SJCRH30 (cell line): ENCODE measurements at regions not wholly inside any gene's neighbourhood (a gene's known extent, or its start where the extent isn't known, plus 50 kb on each side); places are given as distances from the start of the nearest gene placed in this dataset.
"Not testable (repeated sequence)": the region's sequence is repeated elsewhere in the genome, so short reads cannot be mapped to it uniquely, and the experiment has no call there.

Source experiments
- DNase-seq, 2 experiments: peaks; one replicate each; pipeline ENCODE4 v3.0.0-alpha.2; 2015 to 2020
- H3K27ac ChIP-seq: fragments of 250-450 bp; sonication (Bioruptor Pico); 2 replicates; pipeline ENCODE4 v1.5.1; 2020; ENCODE audit warnings: mild to moderate bottlenecking, moderate library complexity
- H3K27me3 ChIP-seq: fragments of 250-450 bp; sonication (Bioruptor Pico); 2 replicates; pipeline ENCODE4 v1.5.1; 2020; ENCODE audit warnings: mild to moderate bottlenecking, moderate library complexity
- H3K36me3 ChIP-seq: fragments of 250-450 bp; sonication (Bioruptor Pico); 2 replicates; pipeline ENCODE4 v1.5.1; 2020; ENCODE audit warnings: mild to moderate bottlenecking, moderate library complexity
- H3K4me1 ChIP-seq: fragments of 250-450 bp; sonication (Bioruptor Pico); 2 replicates; pipeline ENCODE4 v1.5.1; 2020; ENCODE audit warnings: mild to moderate bottlenecking, moderate library complexity
- H3K4me3 ChIP-seq: fragments of 250-450 bp; sonication (Bioruptor Pico); 2 replicates; pipeline ENCODE4 v1.5.1; 2020; ENCODE audit warnings: mild to moderate bottlenecking, moderate library complexity
- H3K9me3 ChIP-seq: fragments of 250-450 bp; sonication (Bioruptor Pico); replicated peaks from 2 replicates; pipeline ENCODE4 v1.5.1; 2020; ENCODE audit warnings: mild to moderate bottlenecking, moderate library complexity

GRCh38 chr2:8345200-8345599, 336.7 kb upstream of the ID2 start:
- H3K27ac ChIP-seq = no peak overlapping the region
- peaks cover 3% of the 10 kb centered on the region; the same call in 1 of the 2 replicates for H3K27me3 ChIP-seq
- H3K9me3 ChIP-seq = no peaks in the 10 kb centered on the region
- H3K4me3 ChIP-seq = no peak overlapping the region
- DNase-seq = no peak
- no peaks in the 10 kb centered on the region for H3K36me3 ChIP-seq
- no peaks in the 10 kb centered on the region for H3K4me1 ChIP-seq

GRCh38 chr2:8346208-8346607, 335.6 kb upstream of the ID2 start:
- H3K4me3 ChIP-seq = no peak overlapping the region
- DNase-seq = no peak
- no peaks in the 10 kb centered on the region for H3K4me1 ChIP-seq
- H3K27ac ChIP-seq = no peak overlapping the region
- H3K27me3 ChIP-seq = peaks cover 3% of the 10 kb centered on the region; the same call in 1 of the 2 replicates
- H3K9me3 ChIP-seq = no peaks in the 10 kb centered on the region
- H3K36me3 ChIP-seq = no peaks in the 10 kb centered on the region

GRCh38 chr2:8346706-8347430, 335.0 kb upstream of the ID2 start:
- DNase-seq = no peak
- Histone ChIP-seq H3K4me3 (no peak overlapping the region), H3K36me3 (no peaks in the 10 kb centered on the region), H3K9me3 (no peaks in the 10 kb centered on the region), H3K27me3 (peaks cover 9% of the 10 kb centered on the region; the same call in 1 of the 2 replicates), H3K4me1 (no peaks in the 10 kb centered on the region), H3K27ac (no peak overlapping the region)

- H3K4me1 ChIP-seq, H3K36me3 ChIP-seq, H3K27me3 ChIP-seq, H3K27ac ChIP-seq, H3K9me3 ChIP-seq, H3K4me3 ChIP-seq, DNase-seq: not testable (repeated sequence)
Observed at GRCh38 chr2:8348911-8349310, 332.9 kb upstream of the ID2 start.

- Histone ChIP-seq H3K27ac (no peak overlapping the region), H3K36me3 (no peaks in the 10 kb centered on the region), H3K4me1 (no peaks in the 10 kb centered on the region), H3K27me3 (peaks cover 9% of the 10 kb centered on the region; the same call in 1 of the 2 replicates), H3K4me3 (no peak overlapping the region), H3K9me3 (no peaks in the 10 kb centered on the region)
- DNase-seq = no peak
Observed at GRCh38 chr2:8352296-8352695, 329.6 kb upstream of the ID2 start.

- Histone ChIP-seq H3K27ac (no peak overlapping the region), H3K36me3 (no peaks in the 10 kb centered on the region), H3K4me1 (no peaks in the 10 kb centered on the region), H3K4me3 (no peak overlapping the region), H3K27me3 (peaks cover 9% of the 10 kb centered on the region; the same call in 1 of the 2 replicates), H3K9me3 (no peaks in the 10 kb centered on the region)
- DNase-seq = no peak
Observed at GRCh38 chr2:8352989-8353388, 328.9 kb upstream of the ID2 start.

- Histone ChIP-seq H3K36me3 (no peaks in the 10 kb centered on the region), H3K27ac (no peak overlapping the region), H3K4me1 (no peaks in the 10 kb centered on the region), H3K27me3 (0 out of 2 replicates have a peak, but pooled peaks cover 5% of the 10 kb centered on the region), H3K9me3 (no peaks in the 10 kb centered on the region), H3K4me3 (no peak overlapping the region)
- no peak for DNase-seq
Observed at GRCh38 chr2:8355102-8355859, 326.6 kb upstream of the ID2 start.

GRCh38 chr2:8357738-8358518, 323.9 kb upstream of the ID2 start:
- DNase-seq = no peak
- Histone ChIP-seq H3K27me3 (no peaks in the 10 kb centered on the region), H3K36me3 (no peaks in the 10 kb centered on the region), H3K9me3 (no peaks in the 10 kb centered on the region), H3K4me1 (no peaks in the 10 kb centered on the region), H3K27ac (no peak overlapping the region), H3K4me3 (no peak overlapping the region)

GRCh38 chr2:8361930-8362329, 319.9 kb upstream of the ID2 start:
- no peaks in the 10 kb centered on the region for H3K4me1 ChIP-seq
- H3K27ac ChIP-seq = no peak overlapping the region
- H3K4me3 ChIP-seq = no peak overlapping the region
- H3K9me3 ChIP-seq = no peaks in the 10 kb centered on the region
- DNase-seq = no peak
- no peaks in the 10 kb centered on the region for H3K27me3 ChIP-seq
- no peaks in the 10 kb centered on the region for H3K36me3 ChIP-seq

- no peaks in the 10 kb centered on the region for H3K4me1 ChIP-seq
- no peak overlapping the region for H3K4me3 ChIP-seq
- no peaks in the 10 kb centered on the region for H3K36me3 ChIP-seq
- no peaks in the 10 kb centered on the region for H3K9me3 ChIP-seq
- no peak overlapping the region for H3K27ac ChIP-seq
- no peak for DNase-seq
- no peaks in the 10 kb centered on the region for H3K27me3 ChIP-seq
Observed at GRCh38 chr2:8363161-8363560, 318.7 kb upstream of the ID2 start.

- Histone ChIP-seq H3K4me3 (no peak overlapping the region), H3K27me3 (no peaks in the 10 kb centered on the region), H3K27ac (no peak overlapping the region), H3K4me1 (no peaks in the 10 kb centered on the region), H3K36me3 (no peaks in the 10 kb centered on the region), H3K9me3 (no peaks in the 10 kb centered on the region)
- no peak for DNase-seq
Observed at GRCh38 chr2:8364668-8365067, 317.2 kb upstream of the ID2 start.

- Histone ChIP-seq H3K27ac (no peak overlapping the region), H3K4me1 (no peaks in the 10 kb centered on the region), H3K36me3 (no peaks in the 10 kb centered on the region), H3K9me3 (no peaks in the 10 kb centered on the region), H3K4me3 (no peak overlapping the region), H3K27me3 (no peaks in the 10 kb centered on the region)
- DNase-seq = no peak
Observed at GRCh38 chr2:8365331-8365910, 316.4 kb upstream of the ID2 start.

- H3K36me3 ChIP-seq = no peaks in the 10 kb centered on the region
- DNase-seq = no peak
- no peaks in the 10 kb centered on the region for H3K27me3 ChIP-seq
- no peak overlapping the region for H3K27ac ChIP-seq
- H3K9me3 ChIP-seq = no peaks in the 10 kb centered on the region
- no peak overlapping the region for H3K4me3 ChIP-seq
- H3K4me1 ChIP-seq = no peaks in the 10 kb centered on the region
Observed at GRCh38 chr2:8367833-8368232, 314.0 kb upstream of the ID2 start.

GRCh38 chr2:8368463-8368862, 313.4 kb upstream of the ID2 start:
- Histone ChIP-seq H3K4me3 (no peak overlapping the region), H3K27ac (no peak overlapping the region), H3K4me1 (no peaks in the 10 kb centered on the region), H3K27me3 (no peaks in the 10 kb centered on the region), H3K36me3 (no peaks in the 10 kb centered on the region), H3K9me3 (no peaks in the 10 kb centered on the region)
- DNase-seq = no peak

- H3K36me3 ChIP-seq = no peaks in the 10 kb centered on the region
- DNase-seq = no peak
- H3K27ac ChIP-seq = no peak overlapping the region
- H3K4me1 ChIP-seq = no peaks in the 10 kb centered on the region
- H3K9me3 ChIP-seq = no peaks in the 10 kb centered on the region
- H3K27me3 ChIP-seq = no peaks in the 10 kb centered on the region
- H3K4me3 ChIP-seq = no peak overlapping the region
Observed at GRCh38 chr2:8369522-8369921, 312.3 kb upstream of the ID2 start.
